Uterus (tissue), 2 donors: ENCODE measurements at regions not wholly inside any gene's neighbourhood (a gene's known extent, or its start where the extent isn't known, plus 50 kb on each side); places are given as distances from the start of the nearest gene placed in this dataset.

Experiments
- CTCF ChIP-seq, 4 experiments: fragments of 200-600 bp in 2 of 4; fragments of 450-650 bp in 2 of 4; sonication (generic) in 2 of 4; IDR thresholded peaks; one replicate each; pipeline ENCODE4 v1.5.1; 2016 to 2019; ENCODE audit warnings: antibody characterized with exemption in 4 of 4, mild to moderate bottlenecking in 2 of 4, moderate library complexity in 1 of 4
- POLR2A ChIP-seq, 2 donors: fragments of 450-650 bp; IDR thresholded peaks; one replicate each; pipeline ENCODE4 v1.6.1; 2016; ENCODE audit warnings: antibody characterized with exemption in 2 of 2, mild to moderate bottlenecking in 1 of 2, moderate library complexity in 1 of 2

GRCh38 chr10:21071001-21071673 is 174.0 kb upstream of the NEBL start:
- TF ChIP-seq CTCF (IDR thresholded peaks at IDR 0.05) (no peak), POLR2A (IDR thresholded peaks at IDR 0.05) (no peak)
